ENCODE measurements at regions not wholly inside any gene's neighbourhood (a gene's known extent, or its start where the extent isn't known, plus 50 kb on each side); places are given as distances from the start of the nearest gene placed in this dataset.
A peak's percentile ranks its signal among the peaks of the same experiment; 100 is the strongest.

DNA sequence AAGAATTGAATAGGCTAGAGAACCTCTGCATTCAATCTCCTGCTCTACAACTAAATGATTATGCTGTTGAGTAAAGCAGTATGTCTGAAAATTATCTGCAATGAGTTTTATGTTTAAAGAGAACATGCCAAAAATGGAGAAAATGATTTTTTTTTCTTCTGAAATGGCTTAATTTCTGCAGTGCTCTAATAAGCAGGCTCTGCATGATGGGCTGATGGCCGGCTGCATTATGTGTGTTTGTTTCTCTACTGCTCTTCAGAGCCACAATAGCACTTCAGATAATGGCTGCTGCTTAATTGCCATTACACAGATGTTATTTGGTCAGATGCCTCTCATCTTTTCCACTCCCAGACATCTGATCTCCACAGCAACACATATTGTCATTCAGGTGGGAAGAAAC is 286.4 kb upstream of the DMAC1 start:
- DNase-seq (ENCODE audit: low read depth): no peak

DNA sequence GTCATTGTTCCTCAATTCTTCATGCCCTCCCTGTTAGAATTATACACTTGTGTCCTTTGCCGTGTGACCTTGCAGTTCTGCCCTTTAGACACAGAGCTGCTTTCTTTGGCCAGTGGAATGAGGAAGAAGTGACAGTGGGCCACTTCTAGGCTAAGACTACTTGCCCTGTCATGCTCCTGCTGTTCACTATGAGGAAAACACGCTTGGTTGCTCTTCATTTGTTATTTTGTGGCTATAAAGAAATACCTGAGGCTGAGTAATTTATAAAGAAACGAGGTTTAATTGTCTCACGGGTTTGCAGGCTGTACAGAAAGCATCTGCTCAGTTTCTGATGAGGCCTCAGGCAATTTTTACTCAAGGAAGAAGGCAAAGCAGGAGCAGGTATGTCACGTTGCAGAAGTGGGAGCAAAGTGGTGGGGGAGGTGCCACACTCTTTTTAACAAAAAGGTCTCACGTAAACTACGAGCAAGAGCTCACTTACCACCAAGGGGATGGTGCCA is 279.1 kb upstream of the DMAC1 start:
- no peak for DNase-seq (ENCODE audit: low read depth)

DNA sequence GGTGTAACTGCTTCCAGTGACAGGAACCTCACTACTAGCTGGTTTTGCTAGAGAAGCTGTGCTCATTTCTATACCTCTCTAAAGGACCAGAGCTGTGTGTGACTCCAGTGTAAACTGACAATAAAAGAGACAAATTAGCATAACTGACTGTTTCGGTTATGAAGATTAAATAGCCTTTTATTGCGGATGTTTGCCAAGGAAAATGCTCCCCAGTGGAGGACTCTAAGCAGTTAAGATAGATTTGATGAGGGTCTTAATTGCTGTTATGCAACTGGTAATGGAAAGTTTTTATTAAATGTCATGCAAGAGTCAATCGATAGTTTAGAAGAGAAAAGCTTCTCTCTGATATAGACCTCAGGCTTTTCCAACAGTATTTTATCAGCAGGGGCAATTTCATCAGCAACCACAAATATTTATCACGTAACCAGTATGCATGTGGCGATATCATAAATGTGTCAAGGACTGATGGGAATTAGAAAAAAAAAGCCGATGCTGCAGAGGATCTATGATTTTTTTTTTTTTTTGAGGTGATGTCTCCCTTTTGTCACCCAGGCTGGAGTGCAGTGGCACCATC is 275.2 kb upstream of the DMAC1 start:
- DNase-seq (ENCODE audit: low read depth): no peak

DNA sequence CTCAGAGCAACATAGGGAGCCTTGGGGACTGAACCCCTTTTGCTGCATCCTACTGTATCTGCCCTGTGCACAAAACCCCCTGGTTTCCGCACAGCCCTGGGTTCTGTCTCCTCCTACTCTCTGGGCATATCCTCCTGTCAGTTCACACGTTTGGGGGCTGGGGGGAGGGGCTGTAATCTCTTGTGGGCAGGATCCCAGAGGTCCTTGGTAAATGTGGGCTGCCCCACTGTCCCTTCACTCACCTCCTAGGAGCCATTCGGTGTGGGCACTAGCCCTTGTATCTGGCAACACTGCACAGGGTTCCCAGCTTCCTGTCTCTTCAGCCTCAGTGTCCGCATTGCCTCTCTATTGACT is 271.8 kb upstream of the DMAC1 start:
- no peak for DNase-seq (ENCODE audit: low read depth)

DNA sequence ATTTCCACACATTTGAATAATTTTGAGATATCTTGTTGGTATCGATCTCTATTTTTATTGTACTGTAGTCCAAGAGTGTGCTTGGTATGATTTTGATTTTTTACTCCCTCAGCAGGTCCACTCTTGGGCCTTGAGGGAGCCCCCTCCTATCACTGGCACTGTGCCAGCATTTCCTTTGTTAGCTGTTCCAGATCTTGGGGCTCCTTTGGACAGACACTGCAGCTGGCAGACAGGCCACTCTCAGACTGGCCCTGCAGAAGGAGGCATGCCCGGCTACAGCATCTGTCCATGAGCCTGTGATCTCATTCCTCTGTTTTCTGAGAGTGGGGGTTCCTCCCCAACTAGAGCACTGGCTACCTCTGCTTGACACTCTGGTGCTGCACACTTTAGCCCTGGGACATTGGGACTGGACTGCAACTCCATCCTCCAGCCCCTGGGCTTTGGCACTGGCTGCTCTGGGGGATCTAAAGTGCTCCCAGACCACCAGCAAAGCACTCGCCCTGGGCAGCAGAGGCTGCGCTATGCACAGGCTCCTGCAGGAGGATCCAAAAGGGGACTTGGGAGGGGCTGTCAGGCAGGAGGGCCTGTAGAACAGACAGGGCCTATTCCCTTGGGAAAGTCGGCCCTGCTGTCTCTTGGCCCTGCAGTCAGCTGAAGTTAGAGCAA is 271.3 kb upstream of the DMAC1 start:
- DNase-seq (ENCODE audit: low read depth): no peak

DNA sequence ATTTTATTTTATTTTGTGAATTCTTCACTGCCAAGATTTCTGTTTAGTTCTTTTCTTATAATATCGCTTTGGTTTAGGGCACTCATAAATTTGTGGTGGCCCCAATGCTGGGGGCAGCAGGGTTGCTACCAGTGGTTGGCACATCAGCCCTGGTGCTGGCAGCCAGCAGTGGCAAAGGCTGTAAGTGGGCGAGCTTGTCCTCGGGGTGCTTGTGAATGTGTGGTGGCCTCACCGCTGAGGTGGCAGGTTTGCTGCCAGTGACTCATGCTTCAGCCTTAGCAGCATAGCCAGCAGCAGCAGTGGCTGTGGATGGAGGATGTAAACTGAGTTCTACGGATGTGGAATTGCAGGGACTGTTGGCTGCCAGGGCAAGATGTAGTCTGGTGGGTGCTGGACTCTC is 262.9 kb upstream of the DMAC1 start:
- no peak for DNase-seq (ENCODE audit: low read depth)

DNA sequence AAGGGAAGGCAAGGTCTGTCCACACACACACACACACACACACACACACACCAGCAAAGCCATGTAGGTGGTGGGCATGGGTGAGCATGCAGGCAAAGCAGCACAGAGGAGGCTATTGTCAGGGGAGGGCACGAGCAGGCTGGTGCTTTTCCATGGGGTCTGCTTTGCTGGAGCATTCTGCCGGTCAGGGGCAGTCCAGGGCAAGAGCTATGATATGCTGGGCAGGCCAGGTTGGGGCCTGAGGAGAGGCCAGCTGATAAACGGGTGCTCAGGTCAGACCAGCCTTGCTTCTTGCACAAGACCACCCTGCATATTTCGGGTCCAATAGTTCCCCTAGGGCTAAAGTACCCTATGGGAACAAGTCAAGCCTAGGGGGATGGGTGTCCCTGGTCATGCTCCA is 253.9 kb upstream of the DMAC1 start:
- DNase-seq (ENCODE audit: low read depth): no peak

DNA sequence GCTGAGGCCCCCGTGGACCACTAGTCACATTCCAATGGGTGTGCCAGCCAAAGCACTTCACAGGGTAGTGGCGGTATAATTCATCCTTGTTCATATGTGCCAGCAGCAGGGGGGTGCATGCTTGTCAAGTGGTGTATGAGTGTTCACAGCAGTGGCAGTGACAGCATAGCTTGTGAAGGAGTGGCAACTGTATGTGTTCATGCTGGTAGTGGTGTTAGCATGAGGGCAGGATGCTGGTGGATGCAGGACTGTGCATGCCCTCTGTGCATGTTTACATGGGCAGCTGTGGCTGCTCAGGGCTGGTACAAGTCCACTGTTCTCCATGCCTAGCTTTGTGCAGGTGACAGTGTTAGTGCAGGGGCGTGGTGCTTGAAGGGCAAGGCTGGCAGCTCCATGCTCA is 253.4 kb upstream of the DMAC1 start:
- DNase-seq (ENCODE audit: low read depth): no peak

DNA sequence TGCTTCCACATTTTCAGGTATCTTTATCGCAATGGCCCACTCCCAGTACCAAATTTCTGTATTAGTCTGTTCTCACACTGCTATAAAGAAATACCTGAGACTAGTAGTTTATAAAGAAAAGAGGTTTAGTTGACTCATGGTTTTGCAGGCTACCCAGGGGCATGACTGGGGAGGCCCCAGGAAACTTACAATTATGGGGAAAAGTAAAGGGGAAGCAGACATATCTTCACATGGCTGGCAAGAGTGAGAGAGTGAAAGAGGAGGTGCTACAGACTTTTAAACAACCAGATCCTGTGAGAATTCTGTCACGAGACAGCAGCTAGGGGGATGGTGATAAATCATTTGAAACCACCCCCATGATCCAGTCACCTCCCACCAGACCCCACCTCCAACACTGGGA is 238.2 kb upstream of the DMAC1 start:
- no peak for DNase-seq (ENCODE audit: low read depth)

DNA sequence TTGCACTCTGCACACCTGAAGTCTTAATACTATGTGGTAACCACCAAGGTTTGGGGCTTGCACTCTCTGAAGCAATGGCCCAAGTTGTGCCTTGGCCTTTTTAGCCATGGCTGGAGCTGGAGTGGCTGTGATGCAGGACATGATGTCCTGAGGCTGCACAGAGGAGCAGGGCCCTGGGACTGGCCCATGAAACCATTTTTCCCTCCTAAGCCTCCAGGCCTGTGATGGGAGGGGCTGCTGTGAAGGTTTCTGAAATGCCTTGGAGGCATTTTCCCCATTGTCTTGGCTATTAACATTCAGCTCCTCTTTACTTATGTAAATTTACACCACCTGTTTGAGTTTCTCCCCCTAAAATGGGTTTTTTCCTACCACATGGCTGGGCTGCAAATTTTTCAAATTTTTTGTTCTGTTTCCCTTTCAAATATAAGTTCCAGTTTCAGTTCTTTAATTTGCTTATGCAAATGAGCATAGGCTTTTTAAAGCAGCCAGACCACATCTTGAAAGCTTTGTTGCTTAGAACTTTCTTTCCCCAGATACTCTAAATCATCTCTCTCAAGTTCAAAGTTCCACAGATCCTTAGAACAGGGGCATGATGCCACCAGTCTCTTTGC is 237.4 kb upstream of the DMAC1 start:
- no peak for DNase-seq (ENCODE audit: low read depth)

DNA sequence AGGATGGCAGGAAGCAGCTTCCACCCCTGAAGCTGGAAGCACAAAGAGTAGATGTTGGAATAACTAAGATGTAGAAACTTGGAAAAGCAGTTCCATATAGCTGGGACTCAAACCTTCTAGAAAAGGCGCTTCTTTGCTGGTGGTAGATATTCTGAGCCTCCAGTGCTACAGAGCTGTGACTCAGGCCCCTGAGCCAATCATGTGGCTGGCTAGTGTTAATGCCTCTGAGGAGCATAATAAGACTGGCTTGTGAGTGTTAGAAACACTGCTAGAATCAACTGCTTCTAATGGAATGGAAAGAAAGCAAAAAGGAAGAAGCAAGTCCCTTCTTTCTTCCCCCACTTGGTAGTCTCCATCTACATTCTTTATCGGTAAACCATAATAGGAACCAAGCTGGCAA is 234.2 kb upstream of the DMAC1 start:
- DNase-seq (ENCODE audit: low read depth): no peak

DNA sequence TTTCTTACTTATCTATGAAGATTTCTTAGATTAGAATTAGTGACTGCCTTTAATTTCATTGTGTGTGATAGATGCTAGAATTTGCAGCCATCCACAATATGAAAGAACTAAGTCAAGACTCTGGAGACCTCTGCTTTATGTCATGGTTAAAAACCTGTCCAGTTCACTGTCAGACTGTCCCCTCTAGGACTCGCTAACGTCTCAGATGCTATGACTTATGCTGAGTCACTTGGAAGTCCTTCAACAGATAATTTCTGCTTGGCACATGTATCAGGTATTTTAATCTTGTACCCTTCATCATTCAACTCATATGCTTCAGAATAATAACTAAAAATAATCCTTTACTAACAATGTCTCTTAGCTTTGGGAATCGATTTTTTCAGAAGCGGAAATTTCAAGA is 230.5 kb upstream of the DMAC1 start:
- DNase-seq (ENCODE audit: low read depth): peak; percentile 14

DNA sequence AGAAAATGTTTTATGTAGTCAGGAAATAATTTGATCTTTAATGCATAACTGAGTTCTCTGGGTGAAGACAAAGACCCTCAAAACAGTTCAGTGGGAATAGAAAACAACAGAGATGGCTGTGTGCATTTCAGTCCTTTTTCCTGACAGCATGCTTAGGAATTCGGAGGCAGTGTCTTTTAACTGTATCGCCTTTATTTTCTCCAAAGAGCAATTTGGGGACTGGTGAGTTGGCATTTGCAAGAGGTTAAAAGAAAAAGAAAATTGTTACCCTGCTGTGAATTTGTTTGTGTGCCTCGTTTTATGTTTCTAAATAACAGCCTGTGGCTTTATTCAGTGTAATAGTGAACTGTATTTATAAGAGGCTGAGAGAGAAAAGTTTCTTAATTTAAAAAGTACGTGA is 227.8 kb upstream of the DMAC1 start:
- no peak for DNase-seq (ENCODE audit: low read depth)

DNA sequence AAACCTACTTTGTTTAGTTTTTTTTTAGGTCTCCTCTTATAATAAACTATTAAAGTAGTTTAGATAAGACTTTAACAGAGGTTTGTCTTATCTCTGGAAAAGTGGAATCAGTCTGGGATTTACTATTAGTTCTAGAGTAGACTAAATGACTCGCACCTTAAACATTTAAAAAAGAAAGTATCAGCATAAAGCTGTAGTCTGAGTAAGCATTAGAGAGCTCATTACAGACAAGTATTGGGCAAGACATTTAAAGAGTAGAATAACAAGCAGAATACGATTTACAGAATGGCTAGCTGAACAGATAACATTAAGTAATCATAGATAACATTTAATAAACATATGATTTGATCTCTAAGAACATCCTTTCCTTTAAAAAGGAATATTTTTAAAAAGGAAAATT is 226.0 kb upstream of the DMAC1 start:
- no peak for DNase-seq (ENCODE audit: low read depth)

DNA sequence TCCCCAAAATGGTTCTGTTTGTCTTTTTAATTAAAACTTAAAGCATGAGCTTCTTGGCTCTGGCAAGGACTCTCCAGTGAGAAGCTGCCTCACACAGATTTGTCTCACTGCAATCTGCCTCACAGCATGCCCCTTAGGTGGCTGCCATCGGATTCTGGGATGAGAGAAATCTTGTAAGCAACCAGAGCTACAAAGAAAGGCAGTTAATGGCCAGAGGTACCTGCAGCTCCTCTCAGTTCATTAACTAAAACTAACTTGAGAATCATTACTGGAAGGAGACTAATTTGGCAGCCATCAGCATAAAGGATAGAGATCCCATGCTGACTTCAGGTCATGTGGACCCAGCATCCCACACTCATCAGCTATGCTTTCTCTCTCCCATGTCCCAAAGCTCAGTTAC is 220.6 kb upstream of the DMAC1 start:
- DNase-seq (ENCODE audit: low read depth): no peak

DNA sequence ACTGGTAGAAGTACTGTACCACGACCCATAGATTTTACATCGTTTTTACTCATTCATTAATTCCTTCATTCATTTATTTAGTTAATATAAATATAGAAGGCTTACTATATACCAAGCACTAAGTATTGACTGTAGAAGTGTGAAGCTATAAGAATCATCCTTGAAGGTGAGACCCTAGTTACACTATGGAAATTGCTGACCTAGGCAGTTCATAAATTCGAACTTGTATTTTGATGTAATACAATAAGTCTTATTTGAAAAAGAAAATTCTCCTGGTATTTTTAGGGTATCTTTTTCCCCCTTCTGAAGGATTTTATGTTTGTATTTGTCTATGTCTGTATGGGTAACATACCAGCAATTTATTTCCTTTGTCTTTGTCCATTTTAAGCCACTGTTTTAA is 220.1 kb upstream of the DMAC1 start:
- DNase-seq (ENCODE audit: low read depth): no peak

DNA sequence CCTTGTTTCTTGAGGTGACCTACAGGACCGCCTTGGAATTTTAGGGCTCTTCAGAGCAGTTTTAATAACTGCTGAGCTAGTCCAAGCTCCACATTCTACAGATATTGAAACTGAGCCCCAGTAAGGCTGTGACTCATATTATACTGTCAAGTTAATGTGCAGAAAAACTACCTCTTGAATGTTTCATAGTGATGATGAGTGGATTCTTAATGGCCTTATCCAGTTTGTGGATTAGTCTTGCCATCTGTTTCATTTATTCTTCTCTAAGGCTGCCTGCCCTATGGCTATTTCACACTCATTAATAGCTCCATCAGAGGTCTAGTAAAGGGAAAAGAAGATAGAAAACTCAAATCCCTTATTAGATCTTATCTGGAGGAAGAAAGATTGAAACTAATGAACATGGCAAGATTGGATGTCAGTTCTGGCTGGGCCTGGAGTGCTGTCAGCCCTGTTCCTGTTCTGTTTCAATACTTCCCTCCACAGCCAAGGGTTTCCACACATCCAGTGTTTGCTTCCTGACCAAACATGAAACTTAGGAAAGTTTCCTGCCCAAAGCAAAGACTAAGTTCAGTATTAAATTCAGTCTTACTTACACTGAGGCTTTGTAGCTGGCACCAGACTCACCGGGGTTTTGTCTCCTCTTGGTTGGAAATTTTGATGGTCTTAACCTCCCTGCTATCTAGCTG is 215.6 kb upstream of the DMAC1 start:
- no peak for DNase-seq (ENCODE audit: low read depth)

DNA sequence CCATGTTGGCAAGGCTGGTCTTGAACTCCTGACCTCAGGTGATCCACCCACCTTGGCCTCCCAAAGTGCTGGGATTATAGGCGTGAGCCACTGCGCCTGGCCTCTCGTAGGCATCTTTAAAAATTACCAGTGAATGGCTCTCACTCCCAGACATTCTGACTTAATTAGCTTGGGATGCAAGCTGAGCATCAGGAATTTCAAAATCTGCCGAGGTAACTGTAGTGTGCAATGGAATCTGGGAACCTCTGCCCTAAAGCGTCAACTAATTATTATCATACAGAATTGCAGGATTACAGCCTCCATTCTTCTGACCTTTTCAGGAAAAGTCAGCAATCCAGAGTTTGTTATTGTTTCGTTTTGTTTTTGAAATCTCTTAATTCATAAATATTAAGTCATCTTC is 213.4 kb upstream of the DMAC1 start:
- peak; percentile 14 for DNase-seq (ENCODE audit: low read depth)

DNA sequence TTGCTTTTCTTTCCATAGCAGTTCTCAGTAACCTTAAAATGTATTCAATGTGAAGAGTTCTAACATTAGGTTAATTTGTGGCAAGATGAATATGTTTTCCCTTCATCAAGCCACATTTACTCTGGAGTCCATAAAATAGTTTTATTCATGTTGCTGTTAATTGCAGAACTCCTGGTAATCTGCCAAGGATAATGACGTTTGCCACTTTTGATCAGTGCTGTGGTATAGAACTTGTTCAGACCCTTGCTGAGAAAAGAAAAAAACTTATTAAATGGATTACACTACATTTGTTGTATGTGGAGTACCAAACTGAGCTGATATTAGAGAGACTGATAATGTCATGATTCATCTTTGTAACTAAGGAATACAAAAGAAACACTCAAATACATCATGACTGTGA is 212.4 kb upstream of the DMAC1 start:
- DNase-seq (ENCODE audit: low read depth): no peak

DNA sequence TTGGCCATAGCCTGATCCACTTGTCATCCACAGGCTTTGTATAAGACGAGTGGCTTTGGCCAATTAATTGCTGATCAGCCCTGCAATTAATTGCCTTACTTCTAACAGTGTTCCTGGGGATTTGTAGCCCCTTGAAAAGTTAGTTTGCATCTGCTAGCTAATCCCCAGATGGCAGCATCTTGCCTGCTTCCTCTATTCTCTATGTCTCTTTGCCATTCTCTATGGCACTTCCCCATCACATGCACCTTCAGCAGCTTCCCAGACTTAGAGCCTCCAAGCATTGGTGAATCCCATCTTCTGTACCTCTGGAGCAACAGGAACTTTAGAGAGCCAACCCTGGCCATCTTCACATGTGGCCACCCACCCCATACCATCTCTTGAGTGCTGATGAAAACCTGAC is 197.0 kb upstream of the DMAC1 start:
- DNase-seq (ENCODE audit: low read depth): no peak

DNA sequence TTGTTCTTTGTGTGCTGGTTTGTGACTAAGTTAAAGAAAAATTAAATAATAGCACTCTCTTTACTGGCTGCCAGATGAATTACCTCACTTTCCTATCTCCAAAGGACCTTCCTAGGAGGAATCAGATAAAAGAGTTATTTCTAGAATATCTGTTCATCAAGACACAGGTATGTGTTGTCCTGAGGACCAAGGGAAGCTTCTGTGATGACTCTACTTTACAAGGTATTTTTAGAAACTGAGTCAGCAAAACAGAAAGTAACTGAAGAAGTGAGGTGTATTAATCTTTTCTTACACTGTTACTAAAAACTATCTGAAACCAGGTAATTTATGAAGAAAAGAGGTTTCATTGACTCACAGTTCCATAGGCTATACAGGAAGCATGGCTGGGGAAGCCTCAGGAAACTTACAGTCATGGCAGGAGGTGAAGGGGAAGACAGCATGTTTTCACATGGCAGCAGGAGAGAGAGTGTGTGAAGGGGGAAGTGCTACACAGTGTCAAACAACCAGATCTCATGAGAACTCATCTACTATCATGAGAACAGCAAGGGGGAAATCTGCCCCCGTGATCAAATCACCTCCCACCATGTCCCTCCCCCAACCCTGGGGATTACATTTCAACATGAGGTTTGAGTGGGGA is 189.2 kb upstream of the DMAC1 start:
- DNase-seq (ENCODE audit: low read depth): no peak

DNA sequence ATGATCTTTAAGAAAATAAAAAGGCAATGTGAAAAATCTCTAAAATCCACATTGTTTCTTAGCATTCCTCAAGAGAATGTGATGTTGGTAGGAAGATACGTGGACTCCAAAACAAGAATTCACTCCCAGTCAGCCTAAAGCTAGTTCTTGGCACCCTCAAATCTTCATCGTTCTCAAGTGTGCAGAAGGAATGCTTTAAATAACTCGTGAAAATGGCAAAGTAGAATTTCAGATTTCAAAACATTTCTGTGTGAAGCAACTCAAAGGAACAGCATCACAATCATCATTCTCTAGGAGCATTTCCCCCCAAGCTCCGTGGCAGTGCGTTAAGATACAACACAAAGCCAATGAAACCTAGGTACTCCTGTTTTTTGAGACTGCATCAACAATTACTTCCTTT is 185.1 kb upstream of the DMAC1 start:
- DNase-seq (ENCODE audit: low read depth): no peak

DNA sequence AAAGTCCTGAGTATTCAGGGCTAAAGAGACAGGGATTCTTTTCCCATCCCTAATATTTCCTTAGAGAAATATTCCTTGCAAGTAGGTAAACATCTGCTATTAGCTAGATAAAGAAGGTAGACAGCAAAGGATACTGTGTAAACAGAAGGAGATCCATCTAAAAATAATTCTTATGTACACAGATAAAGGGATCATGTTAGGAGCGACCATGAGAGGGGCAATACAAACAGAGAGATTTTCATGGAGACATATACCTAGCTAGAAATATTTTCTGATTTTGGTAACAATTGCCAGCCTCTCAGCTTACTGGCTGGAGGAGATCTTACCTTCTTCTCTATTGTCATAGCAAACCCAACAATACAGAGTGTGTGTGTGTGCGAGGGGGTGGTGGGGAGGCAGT is 184.6 kb upstream of the DMAC1 start:
- no peak for DNase-seq (ENCODE audit: low read depth)
